ENCODE measurements at regions not wholly inside any gene's neighbourhood (a gene's known extent, or its start where the extent isn't known, plus 50 kb on each side); places are given as distances from the start of the nearest gene placed in this dataset.

- TF ChIP-seq, protein P1, sequence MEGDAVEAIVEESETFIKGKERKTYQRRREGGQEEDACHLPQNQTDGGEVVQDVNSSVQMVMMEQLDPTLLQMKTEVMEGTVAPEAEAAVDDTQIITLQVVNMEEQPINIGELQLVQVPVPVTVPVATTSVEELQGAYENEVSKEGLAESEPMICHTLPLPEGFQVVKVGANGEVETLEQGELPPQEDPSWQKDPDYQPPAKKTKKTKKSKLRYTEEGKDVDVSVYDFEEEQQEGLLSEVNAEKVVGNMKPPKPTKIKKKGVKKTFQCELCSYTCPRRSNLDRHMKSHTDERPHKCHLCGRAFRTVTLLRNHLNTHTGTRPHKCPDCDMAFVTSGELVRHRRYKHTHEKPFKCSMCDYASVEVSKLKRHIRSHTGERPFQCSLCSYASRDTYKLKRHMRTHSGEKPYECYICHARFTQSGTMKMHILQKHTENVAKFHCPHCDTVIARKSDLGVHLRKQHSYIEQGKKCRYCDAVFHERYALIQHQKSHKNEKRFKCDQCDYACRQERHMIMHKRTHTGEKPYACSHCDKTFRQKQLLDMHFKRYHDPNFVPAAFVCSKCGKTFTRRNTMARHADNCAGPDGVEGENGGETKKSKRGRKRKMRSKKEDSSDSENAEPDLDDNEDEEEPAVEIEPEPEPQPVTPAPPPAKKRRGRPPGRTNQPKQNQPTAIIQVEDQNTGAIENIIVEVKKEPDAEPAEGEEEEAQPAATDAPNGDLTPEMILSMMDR (conservative IDR thresholded peaks at IDR 0.05; ENCODE audit: low read depth, low read length) = no peak
- TF ChIP-seq EZH2 (IDR thresholded peaks at IDR 0.05; ENCODE audit: borderline replicate concordance, low read depth, low read length, poor library complexity, severe bottlenecking) = no peak
Observed at GRCh38 chr18:71529703-71530303, 1014.3 kb downstream of the CBLN2 start.

All from A673 (cell line).